Natural killer cell (primary cell): ENCODE measurements at regions not wholly inside any gene's neighbourhood (a gene's known extent, or its start where the extent isn't known, plus 50 kb on each side); places are given as distances from the start of the nearest gene placed in this dataset.

Experiments
- ATAC-seq, 3 donors: fragments of 150-1000 bp in 2 of 3; fragments of 200-7000 bp in 1 of 3; cut with Tn5 transposase; 1 replicate in 1 of 3; 2 replicates in 2 of 3; pipeline ENCODE4 v1.10.0; 2021; ENCODE audit warnings: mild to moderate bottlenecking in 2 of 3, moderate library complexity in 2 of 3
- DNase-seq, 2 donors: peaks; one replicate each; pipeline versions ENCODE4 v3.0.0 to v3.0.0-alpha.2; 2013 to 2021; ENCODE audit warnings: mixed read lengths in 1 of 2
- H3K27ac ChIP-seq: one replicate; pipeline ENCODE4 v1.5.1; 2013; ENCODE audit warnings: mild to moderate bottlenecking, low read length
- H3K27me3 ChIP-seq: one replicate; pipeline ENCODE4 v1.6.1; 2013; ENCODE audit warnings: low read length; ENCODE audit not compliant: control insufficient read depth, insufficient read depth
- H3K36me3 ChIP-seq: one replicate; pipeline ENCODE4 v1.6.1; 2013; ENCODE audit warnings: low read length; ENCODE audit not compliant: control insufficient read depth, insufficient read depth
- H3K4me1 ChIP-seq: one replicate; pipeline ENCODE4 v1.6.1; 2013; ENCODE audit warnings: low read length; ENCODE audit not compliant: control insufficient read depth, insufficient read depth
- H3K4me3 ChIP-seq: one replicate; pipeline ENCODE4 v1.5.1; 2013; ENCODE audit warnings: low read length
- H3K9me3 ChIP-seq: one replicate; pipeline ENCODE4 v1.6.1; 2013; ENCODE audit warnings: low read length; ENCODE audit not compliant: control insufficient read depth, insufficient read depth
- H3K27ac Mint-ChIP-seq, 2 donors: one replicate each; pipeline ENCODE4 v1.8.0; 2022; ENCODE audit warnings: mild to moderate bottlenecking in 2 of 2, mixed read lengths in 2 of 2, moderate library complexity in 1 of 2
- H3K27me3 Mint-ChIP-seq, 2 donors: one replicate each; pipeline ENCODE4 v1.8.0; 2022; ENCODE audit warnings: low read depth in 2 of 2, mixed read lengths in 2 of 2
- H3K36me3 Mint-ChIP-seq: one replicate; pipeline ENCODE4 v1.8.0; 2022; ENCODE audit warnings: mixed read lengths
- H3K4me1 Mint-ChIP-seq, 2 donors: one replicate each; pipeline ENCODE4 v1.8.0; 2022; ENCODE audit warnings: mixed read lengths in 2 of 2
- H3K4me3 Mint-ChIP-seq: one replicate; pipeline ENCODE4 v1.8.0; 2022; ENCODE audit warnings: mild to moderate bottlenecking, moderate library complexity, mixed read lengths
- H3K9me3 Mint-ChIP-seq, 2 donors: one replicate each; pipeline ENCODE4 v1.8.0; 2022; ENCODE audit warnings: mixed read lengths in 2 of 2
- WGBS: methylation state at CpG from one replicate; pipeline ENCODE4 v1.1.7; 2013; ENCODE audit warnings: missing lambda C conversion rate; ENCODE audit not compliant: insufficient coverage; 5-methylcytosine and 5-hydroxymethylcytosine counted together
- intact Hi-C: fragments of 100-400 bp; cut with micrococcal nuclease; formaldehyde crosslinking; loops from one replicate; pipeline ENCODE4 v1.14.2; 2022
- TF ChIP-seq, protein P1 (sequence below): fragments of 200-600 bp; IDR thresholded peaks from one replicate; pipeline ENCODE4 v1.8.0; 2022; ENCODE audit warnings: antibody characterized with exemption

DNA sequence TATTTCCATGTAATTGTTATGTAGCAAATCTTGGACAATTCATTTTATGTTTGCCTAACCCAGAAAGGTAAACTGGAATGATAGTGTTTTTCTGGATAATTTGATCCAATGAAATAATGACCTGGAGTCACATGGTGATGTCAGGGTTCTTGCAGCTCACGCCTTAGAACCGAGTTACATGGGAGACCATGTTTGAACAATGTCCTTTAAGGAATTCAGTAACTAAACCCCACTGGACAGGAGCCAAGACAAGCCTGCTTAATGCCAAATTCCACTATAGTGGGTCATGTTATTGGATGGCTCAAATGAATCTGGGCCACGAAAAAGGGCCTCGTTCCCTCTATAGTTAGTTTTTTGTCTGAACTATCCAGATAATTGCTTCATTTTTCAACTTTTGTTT is 255.8 kb upstream of the HMGA2 start:
- peaks cover 26 to 45% of the 10 kb centered on the region in 2 donors for H3K27me3 Mint-ChIP-seq
- peaks cover 6% of the 10 kb centered on the region for H3K36me3 Mint-ChIP-seq
- no peaks in the 10 kb centered on the region for H3K4me1 ChIP-seq
- TF ChIP-seq, protein P1, sequence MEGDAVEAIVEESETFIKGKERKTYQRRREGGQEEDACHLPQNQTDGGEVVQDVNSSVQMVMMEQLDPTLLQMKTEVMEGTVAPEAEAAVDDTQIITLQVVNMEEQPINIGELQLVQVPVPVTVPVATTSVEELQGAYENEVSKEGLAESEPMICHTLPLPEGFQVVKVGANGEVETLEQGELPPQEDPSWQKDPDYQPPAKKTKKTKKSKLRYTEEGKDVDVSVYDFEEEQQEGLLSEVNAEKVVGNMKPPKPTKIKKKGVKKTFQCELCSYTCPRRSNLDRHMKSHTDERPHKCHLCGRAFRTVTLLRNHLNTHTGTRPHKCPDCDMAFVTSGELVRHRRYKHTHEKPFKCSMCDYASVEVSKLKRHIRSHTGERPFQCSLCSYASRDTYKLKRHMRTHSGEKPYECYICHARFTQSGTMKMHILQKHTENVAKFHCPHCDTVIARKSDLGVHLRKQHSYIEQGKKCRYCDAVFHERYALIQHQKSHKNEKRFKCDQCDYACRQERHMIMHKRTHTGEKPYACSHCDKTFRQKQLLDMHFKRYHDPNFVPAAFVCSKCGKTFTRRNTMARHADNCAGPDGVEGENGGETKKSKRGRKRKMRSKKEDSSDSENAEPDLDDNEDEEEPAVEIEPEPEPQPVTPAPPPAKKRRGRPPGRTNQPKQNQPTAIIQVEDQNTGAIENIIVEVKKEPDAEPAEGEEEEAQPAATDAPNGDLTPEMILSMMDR = no peak
- ATAC-seq (no peak), DNase-seq (no peak)
- no peak overlapping the region for H3K27ac ChIP-seq
- H3K9me3 ChIP-seq = no peaks in the 10 kb centered on the region
- 95% methylated on average over 2 of the region's 4 CpGs for WGBS
- H3K4me3 Mint-ChIP-seq = no peak overlapping the region
- no peaks in the 10 kb centered on the region for H3K4me1 Mint-ChIP-seq
- H3K9me3 Mint-ChIP-seq = peaks cover 4 to 6% of the 10 kb centered on the region in 2 donors
- no peaks in the 10 kb centered on the region for H3K27me3 ChIP-seq
- H3K4me3 ChIP-seq = no peak overlapping the region
- intact Hi-C loops = no loop called here
- H3K27ac Mint-ChIP-seq = no peak overlapping the region
- H3K36me3 ChIP-seq = no peaks in the 10 kb centered on the region

DNA sequence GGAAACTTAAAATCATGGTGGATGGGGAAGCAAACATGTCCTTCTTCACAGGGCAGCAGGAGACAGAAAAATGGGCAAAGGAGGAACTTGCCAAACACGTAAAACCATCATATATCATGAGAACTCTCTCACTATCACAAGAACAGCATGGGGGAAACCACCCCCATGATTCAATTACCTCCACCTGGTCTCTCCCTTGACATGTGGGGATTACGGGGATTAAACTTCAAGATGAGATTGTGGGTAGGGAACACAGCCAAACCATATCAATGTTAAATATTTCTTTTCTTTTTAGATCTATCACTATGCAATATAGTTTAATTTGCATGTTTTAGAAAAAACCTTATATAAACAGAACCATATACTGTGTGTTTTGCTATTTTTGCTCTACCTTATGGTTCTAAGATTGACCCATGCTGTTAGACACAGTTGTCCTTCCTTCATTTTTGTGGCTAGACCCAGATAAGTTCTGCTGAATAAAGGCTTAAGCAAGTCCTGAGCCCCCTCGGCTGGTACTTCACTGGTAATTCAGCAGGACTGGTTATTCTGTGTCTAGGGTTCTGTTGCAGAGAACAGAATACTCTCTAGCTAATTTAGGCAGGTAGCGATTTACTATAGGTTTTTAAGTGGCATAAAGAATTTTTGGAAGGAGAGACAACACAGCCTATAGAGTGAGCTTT is 253.7 kb upstream of the HMGA2 start:
- H3K27me3 Mint-ChIP-seq = peaks cover 25 to 33% of the 10 kb centered on the region in 2 donors
- no peak for ATAC-seq
- no peak overlapping the region for H3K4me3 ChIP-seq
- no peak overlapping the region for H3K27ac ChIP-seq
- TF ChIP-seq, protein P1 = no peak
- H3K9me3 ChIP-seq = no peaks in the 10 kb centered on the region
- no peaks in the 10 kb centered on the region for H3K36me3 ChIP-seq
- H3K4me1 ChIP-seq = no peaks in the 10 kb centered on the region
- H3K9me3 Mint-ChIP-seq = peaks cover 8 to 10% of the 10 kb centered on the region in 2 donors
- H3K27ac Mint-ChIP-seq = no peak overlapping the region
- H3K36me3 Mint-ChIP-seq = peaks cover 22% of the 10 kb centered on the region
- no peak for DNase-seq
- intact Hi-C loops = no loop called here
- H3K4me3 Mint-ChIP-seq = no peak overlapping the region
- no peaks in the 10 kb centered on the region for H3K4me1 Mint-ChIP-seq
- WGBS = 73% methylated on average over 3 of the region's 4 CpGs
- no peaks in the 10 kb centered on the region for H3K27me3 ChIP-seq

DNA sequence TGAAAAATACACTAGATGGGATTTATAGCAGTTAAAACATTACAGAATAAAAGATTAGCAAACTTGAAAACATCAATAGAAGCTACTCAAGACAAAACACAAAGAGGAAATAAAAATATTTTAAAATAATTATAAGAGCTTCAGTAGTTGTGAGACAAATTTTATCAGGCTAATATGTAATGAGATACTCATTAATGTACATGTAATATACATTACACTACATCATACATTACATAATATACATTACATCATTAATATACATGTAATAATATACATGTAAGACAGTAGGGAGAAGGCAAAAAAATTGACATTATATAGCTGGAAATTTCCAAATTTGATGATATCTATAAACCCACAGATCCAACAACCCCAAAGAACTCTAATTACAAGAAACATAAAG is 249.4 kb upstream of the HMGA2 start:
- intact Hi-C loops = no loop called here
- H3K4me1 ChIP-seq = no peaks in the 10 kb centered on the region
- no peaks in the 10 kb centered on the region for H3K9me3 ChIP-seq
- ATAC-seq (no peak), DNase-seq (no peak)
- H3K4me1 Mint-ChIP-seq = no peaks in the 10 kb centered on the region
- no peak overlapping the region for H3K27ac Mint-ChIP-seq
- peaks cover 20 to 21% of the 10 kb centered on the region in 2 donors for H3K27me3 Mint-ChIP-seq
- H3K27ac ChIP-seq = no peak overlapping the region
- no peaks in the 10 kb centered on the region for H3K27me3 ChIP-seq
- TF ChIP-seq, protein P1 = no peak
- H3K36me3 ChIP-seq = no peaks in the 10 kb centered on the region
- H3K4me3 Mint-ChIP-seq = no peak overlapping the region
- peaks cover 8 to 10% of the 10 kb centered on the region in 2 donors for H3K9me3 Mint-ChIP-seq
- H3K36me3 Mint-ChIP-seq = peaks cover 22% of the 10 kb centered on the region
- no peak overlapping the region for H3K4me3 ChIP-seq

DNA sequence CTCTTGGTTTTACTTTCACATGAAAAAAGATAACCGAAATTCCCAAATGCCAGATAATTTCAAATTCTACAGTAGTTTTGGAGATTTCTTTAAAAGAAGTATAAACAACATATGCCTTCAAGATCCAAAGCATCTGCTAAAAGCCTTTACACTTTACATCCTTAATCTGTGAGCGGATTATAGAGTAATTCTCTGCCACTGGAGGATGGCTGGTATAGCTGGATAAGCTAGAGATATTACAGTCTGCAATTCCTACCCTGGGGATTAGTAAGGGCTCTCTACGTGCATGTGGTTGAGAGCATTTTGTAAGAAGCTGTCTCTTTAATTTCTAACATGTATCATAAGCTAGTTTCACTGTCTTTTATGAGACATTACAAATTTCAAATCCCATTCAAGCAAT is 240.3 kb upstream of the HMGA2 start:
- no peak overlapping the region for H3K27ac Mint-ChIP-seq
- ATAC-seq (no peak), DNase-seq (no peak)
- H3K4me3 ChIP-seq = no peak overlapping the region
- no peaks in the 10 kb centered on the region for H3K27me3 ChIP-seq
- no peak overlapping the region for H3K4me3 Mint-ChIP-seq
- no peaks in the 10 kb centered on the region for H3K4me1 Mint-ChIP-seq
- no peaks in the 10 kb centered on the region for H3K9me3 ChIP-seq
- 83% methylated on average over 1 of the region's 3 CpGs for WGBS
- intact Hi-C loops = no loop called here
- H3K36me3 ChIP-seq = no peaks in the 10 kb centered on the region
- peaks cover 0 to 7% of the 10 kb centered on the region in 2 donors for H3K27me3 Mint-ChIP-seq
- TF ChIP-seq, protein P1 = no peak
- H3K36me3 Mint-ChIP-seq = no peaks in the 10 kb centered on the region
- no peaks in the 10 kb centered on the region for H3K9me3 Mint-ChIP-seq
- no peaks in the 10 kb centered on the region for H3K4me1 ChIP-seq
- H3K27ac ChIP-seq = no peak overlapping the region
